GM23338 (cell line): ENCODE measurements at regions not wholly inside any gene's neighbourhood (a gene's known extent, or its start where the extent isn't known, plus 50 kb on each side); places are given as distances from the start of the nearest gene placed in this dataset.

Source experiments
- ATAC-seq: fragments of 200-7000 bp; cut with Tn5 transposase; 3 replicates; pipeline ENCODE4 v1.9.1; 2020
- DNase-seq: peaks from one replicate; pipeline ENCODE4 v3.0.0-alpha.2; 2015; ENCODE audit warnings: low spot score
- H2AFZ ChIP-seq: fragments of 200-600 bp; sonication (generic); 2 replicates; pipeline ENCODE4 v1.8.0; 2016; ENCODE audit warnings: antibody characterized with exemption, mild to moderate bottlenecking, moderate library complexity
- H3F3A ChIP-seq: fragments of 200-600 bp; sonication (generic); replicated peaks from 2 replicates; pipeline ENCODE4 v1.8.0; 2017; ENCODE audit warnings: antibody characterized with exemption, mixed run types, low read depth
- H3K27ac ChIP-seq: fragments of 200-600 bp; sonication (generic); 2 replicates; pipeline ENCODE4 v1.6.1; 2016; ENCODE audit warnings: low read depth
- H3K27me3 ChIP-seq: fragments of 200-600 bp; sonication (generic); 2 replicates; pipeline ENCODE4 v1.8.0; 2016; ENCODE audit warnings: mild to moderate bottlenecking, mixed run types, moderate library complexity; ENCODE audit not compliant: insufficient read depth
- H3K36me3 ChIP-seq: fragments of 200-600 bp; sonication (generic); 2 replicates; pipeline ENCODE4 v1.8.0; 2016; ENCODE audit warnings: mild to moderate bottlenecking; ENCODE audit not compliant: insufficient read depth
- H3K4me1 ChIP-seq: fragments of 200-600 bp; sonication (generic); 2 replicates; pipeline ENCODE4 v1.8.0; 2016; ENCODE audit warnings: mild to moderate bottlenecking, moderate library complexity; ENCODE audit not compliant: insufficient read depth
- H3K4me2 ChIP-seq: fragments of 200-600 bp; sonication (generic); 2 replicates; pipeline ENCODE4 v1.7.1; 2017; ENCODE audit warnings: mixed run types
- H3K4me3 ChIP-seq: fragments of 200-600 bp; sonication (generic); 2 replicates; pipeline ENCODE4 v1.6.1; 2016; ENCODE audit warnings: mixed run types
- H3K79me2 ChIP-seq: fragments of 200-600 bp; sonication (generic); replicated peaks from 2 replicates; pipeline ENCODE4 v1.8.0; 2017; ENCODE audit warnings: mild to moderate bottlenecking; ENCODE audit not compliant: insufficient read depth
- H3K9me2 ChIP-seq: fragments of 200-600 bp; sonication (generic); 2 replicates; pipeline ENCODE4 v1.8.0; 2017; ENCODE audit not compliant: insufficient read depth
- H4K20me1 ChIP-seq: fragments of 200-600 bp; sonication (generic); replicated peaks from 2 replicates; pipeline ENCODE4 v1.8.0; 2017; ENCODE audit warnings: mild to moderate bottlenecking; ENCODE audit not compliant: insufficient read depth
- H3K27ac Mint-ChIP-seq: 2 replicates; pipeline ENCODE4 v1.8.0; 2020; ENCODE audit warnings: inconsistent platforms, mild to moderate bottlenecking, moderate library complexity, mixed read lengths
- H3K27me3 Mint-ChIP-seq: 3 replicates; pipeline ENCODE4 v1.8.0; 2022; ENCODE audit warnings: low read depth, mild to moderate bottlenecking, moderate library complexity, mixed read lengths, inconsistent platforms; ENCODE audit not compliant: insufficient read depth, poor library complexity
- H3K36me3 Mint-ChIP-seq: 3 replicates; pipeline ENCODE4 v1.8.0; 2021; ENCODE audit warnings: low read depth, mild to moderate bottlenecking, inconsistent platforms, moderate library complexity, mixed read lengths
- H3K4me1 Mint-ChIP-seq: 3 replicates; pipeline ENCODE4 v1.8.0; 2020; ENCODE audit warnings: mild to moderate bottlenecking, inconsistent platforms, mixed read lengths
- H3K4me3 Mint-ChIP-seq: 3 replicates; pipeline ENCODE4 v1.8.0; 2021; ENCODE audit warnings: moderate library complexity, mild to moderate bottlenecking, inconsistent platforms, mixed read lengths
- H3K9me3 Mint-ChIP-seq: 3 replicates; pipeline ENCODE4 v1.8.0; 2020; ENCODE audit warnings: moderate library complexity, mild to moderate bottlenecking, inconsistent platforms, mixed read lengths
- CREB1 ChIP-seq: fragments of 250-450 bp; sonication (Bioruptor Pico); IDR thresholded peaks from 2 replicates; pipeline ENCODE4 v1.5.0; 2020; ENCODE audit warnings: low read depth, mild to moderate bottlenecking, moderate library complexity
- EZH2 ChIP-seq: fragments of 200-600 bp; sonication (generic); IDR thresholded peaks from one replicate; pipeline ENCODE4 v1.8.0; 2017; ENCODE audit warnings: antibody characterized with exemption, mild to moderate bottlenecking, low read depth; ENCODE audit not compliant: unreplicated experiment
- EZH2phosphoT487 ChIP-seq: fragments of 200-600 bp; sonication (generic); IDR thresholded peaks from one replicate; pipeline ENCODE4 v1.8.1; 2018; ENCODE audit warnings: antibody characterized with exemption; ENCODE audit not compliant: unreplicated experiment
- JUNB ChIP-seq: IDR thresholded peaks from one replicate; pipeline ENCODE4 v1.6.1; 2016; ENCODE audit warnings: antibody characterized with exemption; ENCODE audit not compliant: unreplicated experiment
- NANOG ChIP-seq: IDR thresholded peaks from 2 replicates; pipeline ENCODE4 v1.6.1; 2016; ENCODE audit warnings: antibody characterized with exemption, borderline replicate concordance
- POLR2AphosphoS5 ChIP-seq: IDR thresholded peaks from 2 replicates; pipeline ENCODE4 v1.6.1; 2016; ENCODE audit warnings: antibody characterized with exemption, low read depth
- STAT1 ChIP-seq: IDR thresholded peaks from one replicate; pipeline ENCODE4 v1.6.1; 2016; ENCODE audit warnings: antibody characterized with exemption; ENCODE audit not compliant: unreplicated experiment
- ZNF114 ChIP-seq: fragments of 250-450 bp; sonication (Bioruptor Pico); IDR thresholded peaks from 2 replicates; pipeline ENCODE4 v1.5.0; 2020; ENCODE audit warnings: mild to moderate bottlenecking, moderate library complexity
- ZNF331 ChIP-seq: fragments of 250-450 bp; sonication (Bioruptor Pico); IDR thresholded peaks from 2 replicates; pipeline ENCODE4 v1.5.0; 2020; ENCODE audit warnings: low read depth, mild to moderate bottlenecking, moderate library complexity
- TF ChIP-seq, protein P1 (sequence below): fragments of 250-450 bp; sonication (Bioruptor Pico); IDR thresholded peaks from 2 replicates; pipeline ENCODE4 v1.5.0; 2020; ENCODE audit warnings: mild to moderate bottlenecking, moderate library complexity
- TF ChIP-seq, protein P2 (sequence below): IDR thresholded peaks from one replicate; pipeline ENCODE4 v1.6.1; 2018; ENCODE audit warnings: antibody characterized with exemption; ENCODE audit not compliant: unreplicated experiment
- TF ChIP-seq, protein P3 (sequence below), 2 experiments: fragments of 200-600 bp in 1 of 2; sonication (generic) in 1 of 2; conservative IDR thresholded peaks; 2 replicates each; pipeline versions ENCODE4 v1.5.1 to v1.6.1; 2016 to 2017; ENCODE audit warnings: antibody characterized with exemption in 2 of 2, low read depth in 2 of 2, mild to moderate bottlenecking in 2 of 2, moderate library complexity in 1 of 2
- TF ChIP-seq, protein P4 (sequence below): IDR thresholded peaks from 2 replicates; pipeline ENCODE4 v1.6.1; 2016; ENCODE audit warnings: antibody characterized with exemption

DNA sequence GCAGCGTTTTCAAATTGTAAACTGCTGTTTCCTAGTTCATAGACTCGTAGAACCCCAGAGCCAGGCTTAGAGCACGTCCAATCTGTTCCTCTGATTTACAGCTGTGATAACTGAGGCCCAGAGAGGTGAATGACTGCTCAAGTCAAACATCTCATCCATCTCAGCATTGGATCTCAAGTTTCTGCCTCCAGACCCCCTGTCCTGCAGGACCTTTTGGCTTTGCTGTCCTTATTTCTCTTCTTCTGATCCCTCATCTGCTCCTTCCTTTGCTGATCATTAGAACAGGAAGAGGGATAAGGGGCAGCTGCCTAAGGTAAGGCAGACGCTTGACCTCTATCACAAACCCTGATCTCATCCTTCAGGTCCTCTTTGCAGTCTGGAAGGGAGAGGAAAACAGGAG lies 58.5 kb upstream of the CREB1 start:
- Histone ChIP-seq H3K27me3 (no peaks in the 10 kb centered on the region), H2AFZ (0 out of 2 replicates have a peak overlapping the region, but pooled peaks have one; percentile 4), H3K9me2 (no peaks in the 10 kb centered on the region), H4K20me1 (no peaks in the 10 kb centered on the region), H3K4me3 (no peak overlapping the region), H3K27ac (no peak overlapping the region), H3K4me1 (peaks cover 17% of the 10 kb centered on the region), H3F3A (0 out of 2 replicates have a peak, but pooled peaks cover 4% of the 10 kb centered on the region), H3K79me2 (no peaks in the 10 kb centered on the region), H3K36me3 (no peaks in the 10 kb centered on the region), H3K4me2 (no peak overlapping the region)
- Mint-ChIP-seq H3K4me3 (no peak overlapping the region), H3K27ac (no peak overlapping the region; the same call in 1 of the 2 replicates), H3K27me3 (no peaks in the 10 kb centered on the region), H3K9me3 (no peaks in the 10 kb centered on the region), H3K36me3 (no peaks in the 10 kb centered on the region), H3K4me1 (peaks cover 39% of the 10 kb centered on the region)
- ATAC-seq: no peak
- DNase-seq: no peak
- TF ChIP-seq, protein P1, sequence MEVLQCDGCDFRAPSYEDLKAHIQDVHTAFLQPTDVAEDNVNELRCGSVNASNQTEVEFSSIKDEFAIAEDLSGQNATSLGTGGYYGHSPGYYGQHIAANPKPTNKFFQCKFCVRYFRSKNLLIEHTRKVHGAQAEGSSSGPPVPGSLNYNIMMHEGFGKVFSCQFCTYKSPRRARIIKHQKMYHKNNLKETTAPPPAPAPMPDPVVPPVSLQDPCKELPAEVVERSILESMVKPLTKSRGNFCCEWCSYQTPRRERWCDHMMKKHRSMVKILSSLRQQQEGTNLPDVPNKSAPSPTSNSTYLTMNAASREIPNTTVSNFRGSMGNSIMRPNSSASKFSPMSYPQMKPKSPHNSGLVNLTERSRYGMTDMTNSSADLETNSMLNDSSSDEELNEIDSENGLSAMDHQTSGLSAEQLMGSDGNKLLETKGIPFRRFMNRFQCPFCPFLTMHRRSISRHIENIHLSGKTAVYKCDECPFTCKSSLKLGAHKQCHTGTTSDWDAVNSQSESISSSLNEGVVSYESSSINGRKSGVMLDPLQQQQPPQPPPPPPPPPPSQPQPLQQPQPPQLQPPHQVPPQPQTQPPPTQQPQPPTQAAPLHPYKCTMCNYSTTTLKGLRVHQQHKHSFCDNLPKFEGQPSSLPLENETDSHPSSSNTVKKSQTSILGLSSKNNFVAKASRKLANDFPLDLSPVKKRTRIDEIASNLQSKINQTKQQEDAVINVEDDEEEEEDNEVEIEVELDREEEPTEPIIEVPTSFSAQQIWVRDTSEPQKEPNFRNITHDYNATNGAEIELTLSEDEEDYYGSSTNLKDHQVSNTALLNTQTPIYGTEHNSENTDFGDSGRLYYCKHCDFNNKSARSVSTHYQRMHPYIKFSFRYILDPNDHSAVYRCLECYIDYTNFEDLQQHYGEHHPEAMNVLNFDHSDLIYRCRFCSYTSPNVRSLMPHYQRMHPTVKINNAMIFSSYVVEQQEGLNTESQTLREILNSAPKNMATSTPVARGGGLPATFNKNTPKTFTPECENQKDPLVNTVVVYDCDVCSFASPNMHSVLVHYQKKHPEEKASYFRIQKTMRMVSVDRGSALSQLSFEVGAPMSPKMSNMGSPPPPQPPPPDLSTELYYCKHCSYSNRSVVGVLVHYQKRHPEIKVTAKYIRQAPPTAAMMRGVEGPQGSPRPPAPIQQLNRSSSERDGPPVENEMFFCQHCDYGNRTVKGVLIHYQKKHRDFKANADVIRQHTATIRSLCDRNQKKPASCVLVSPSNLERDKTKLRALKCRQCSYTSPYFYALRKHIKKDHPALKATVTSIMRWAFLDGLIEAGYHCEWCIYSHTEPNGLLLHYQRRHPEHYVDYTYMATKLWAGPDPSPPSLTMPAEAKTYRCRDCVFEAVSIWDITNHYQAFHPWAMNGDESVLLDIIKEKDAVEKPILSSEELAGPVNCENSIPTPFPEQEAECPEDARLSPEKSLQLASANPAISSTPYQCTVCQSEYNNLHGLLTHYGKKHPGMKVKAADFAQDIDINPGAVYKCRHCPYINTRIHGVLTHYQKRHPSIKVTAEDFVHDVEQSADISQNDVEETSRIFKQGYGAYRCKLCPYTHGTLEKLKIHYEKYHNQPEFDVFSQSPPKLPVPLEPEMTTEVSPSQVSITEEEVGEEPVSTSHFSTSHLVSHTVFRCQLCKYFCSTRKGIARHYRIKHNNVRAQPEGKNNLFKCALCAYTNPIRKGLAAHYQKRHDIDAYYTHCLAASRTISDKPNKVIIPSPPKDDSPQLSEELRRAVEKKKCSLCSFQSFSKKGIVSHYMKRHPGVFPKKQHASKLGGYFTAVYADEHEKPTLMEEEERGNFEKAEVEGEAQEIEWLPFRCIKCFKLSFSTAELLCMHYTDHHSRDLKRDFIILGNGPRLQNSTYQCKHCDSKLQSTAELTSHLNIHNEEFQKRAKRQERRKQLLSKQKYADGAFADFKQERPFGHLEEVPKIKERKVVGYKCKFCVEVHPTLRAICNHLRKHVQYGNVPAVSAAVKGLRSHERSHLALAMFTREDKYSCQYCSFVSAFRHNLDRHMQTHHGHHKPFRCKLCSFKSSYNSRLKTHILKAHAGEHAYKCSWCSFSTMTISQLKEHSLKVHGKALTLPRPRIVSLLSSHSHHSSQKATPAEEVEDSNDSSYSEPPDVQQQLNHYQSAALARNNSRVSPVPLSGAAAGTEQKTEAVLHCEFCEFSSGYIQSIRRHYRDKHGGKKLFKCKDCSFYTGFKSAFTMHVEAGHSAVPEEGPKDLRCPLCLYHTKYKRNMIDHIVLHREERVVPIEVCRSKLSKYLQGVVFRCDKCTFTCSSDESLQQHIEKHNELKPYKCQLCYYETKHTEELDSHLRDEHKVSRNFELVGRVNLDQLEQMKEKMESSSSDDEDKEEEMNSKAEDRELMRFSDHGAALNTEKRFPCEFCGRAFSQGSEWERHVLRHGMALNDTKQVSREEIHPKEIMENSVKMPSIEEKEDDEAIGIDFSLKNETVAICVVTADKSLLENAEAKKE (CRISPR knock-in tag): no peak
- TF ChIP-seq, protein P2, sequence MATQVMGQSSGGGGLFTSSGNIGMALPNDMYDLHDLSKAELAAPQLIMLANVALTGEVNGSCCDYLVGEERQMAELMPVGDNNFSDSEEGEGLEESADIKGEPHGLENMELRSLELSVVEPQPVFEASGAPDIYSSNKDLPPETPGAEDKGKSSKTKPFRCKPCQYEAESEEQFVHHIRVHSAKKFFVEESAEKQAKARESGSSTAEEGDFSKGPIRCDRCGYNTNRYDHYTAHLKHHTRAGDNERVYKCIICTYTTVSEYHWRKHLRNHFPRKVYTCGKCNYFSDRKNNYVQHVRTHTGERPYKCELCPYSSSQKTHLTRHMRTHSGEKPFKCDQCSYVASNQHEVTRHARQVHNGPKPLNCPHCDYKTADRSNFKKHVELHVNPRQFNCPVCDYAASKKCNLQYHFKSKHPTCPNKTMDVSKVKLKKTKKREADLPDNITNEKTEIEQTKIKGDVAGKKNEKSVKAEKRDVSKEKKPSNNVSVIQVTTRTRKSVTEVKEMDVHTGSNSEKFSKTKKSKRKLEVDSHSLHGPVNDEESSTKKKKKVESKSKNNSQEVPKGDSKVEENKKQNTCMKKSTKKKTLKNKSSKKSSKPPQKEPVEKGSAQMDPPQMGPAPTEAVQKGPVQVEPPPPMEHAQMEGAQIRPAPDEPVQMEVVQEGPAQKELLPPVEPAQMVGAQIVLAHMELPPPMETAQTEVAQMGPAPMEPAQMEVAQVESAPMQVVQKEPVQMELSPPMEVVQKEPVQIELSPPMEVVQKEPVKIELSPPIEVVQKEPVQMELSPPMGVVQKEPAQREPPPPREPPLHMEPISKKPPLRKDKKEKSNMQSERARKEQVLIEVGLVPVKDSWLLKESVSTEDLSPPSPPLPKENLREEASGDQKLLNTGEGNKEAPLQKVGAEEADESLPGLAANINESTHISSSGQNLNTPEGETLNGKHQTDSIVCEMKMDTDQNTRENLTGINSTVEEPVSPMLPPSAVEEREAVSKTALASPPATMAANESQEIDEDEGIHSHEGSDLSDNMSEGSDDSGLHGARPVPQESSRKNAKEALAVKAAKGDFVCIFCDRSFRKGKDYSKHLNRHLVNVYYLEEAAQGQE: no peak
- no peak for TF ChIP-seq POLR2AphosphoS5
- no peak for TF ChIP-seq NANOG
- no peak for TF ChIP-seq ZNF114 (CRISPR knock-in tag)
- no peak for TF ChIP-seq STAT1
- no peak for TF ChIP-seq JUNB
- TF ChIP-seq, protein P3, sequence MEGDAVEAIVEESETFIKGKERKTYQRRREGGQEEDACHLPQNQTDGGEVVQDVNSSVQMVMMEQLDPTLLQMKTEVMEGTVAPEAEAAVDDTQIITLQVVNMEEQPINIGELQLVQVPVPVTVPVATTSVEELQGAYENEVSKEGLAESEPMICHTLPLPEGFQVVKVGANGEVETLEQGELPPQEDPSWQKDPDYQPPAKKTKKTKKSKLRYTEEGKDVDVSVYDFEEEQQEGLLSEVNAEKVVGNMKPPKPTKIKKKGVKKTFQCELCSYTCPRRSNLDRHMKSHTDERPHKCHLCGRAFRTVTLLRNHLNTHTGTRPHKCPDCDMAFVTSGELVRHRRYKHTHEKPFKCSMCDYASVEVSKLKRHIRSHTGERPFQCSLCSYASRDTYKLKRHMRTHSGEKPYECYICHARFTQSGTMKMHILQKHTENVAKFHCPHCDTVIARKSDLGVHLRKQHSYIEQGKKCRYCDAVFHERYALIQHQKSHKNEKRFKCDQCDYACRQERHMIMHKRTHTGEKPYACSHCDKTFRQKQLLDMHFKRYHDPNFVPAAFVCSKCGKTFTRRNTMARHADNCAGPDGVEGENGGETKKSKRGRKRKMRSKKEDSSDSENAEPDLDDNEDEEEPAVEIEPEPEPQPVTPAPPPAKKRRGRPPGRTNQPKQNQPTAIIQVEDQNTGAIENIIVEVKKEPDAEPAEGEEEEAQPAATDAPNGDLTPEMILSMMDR (conservative IDR thresholded peaks at IDR 0.05; ENCODE audit: low read depth in 2 of 2): no peak
- no peak for TF ChIP-seq CREB1 (CRISPR knock-in tag)
- no peak for TF ChIP-seq EZH2
- TF ChIP-seq ZNF331: no peak
- TF ChIP-seq EZH2phosphoT487: no peak
- TF ChIP-seq, protein P4, sequence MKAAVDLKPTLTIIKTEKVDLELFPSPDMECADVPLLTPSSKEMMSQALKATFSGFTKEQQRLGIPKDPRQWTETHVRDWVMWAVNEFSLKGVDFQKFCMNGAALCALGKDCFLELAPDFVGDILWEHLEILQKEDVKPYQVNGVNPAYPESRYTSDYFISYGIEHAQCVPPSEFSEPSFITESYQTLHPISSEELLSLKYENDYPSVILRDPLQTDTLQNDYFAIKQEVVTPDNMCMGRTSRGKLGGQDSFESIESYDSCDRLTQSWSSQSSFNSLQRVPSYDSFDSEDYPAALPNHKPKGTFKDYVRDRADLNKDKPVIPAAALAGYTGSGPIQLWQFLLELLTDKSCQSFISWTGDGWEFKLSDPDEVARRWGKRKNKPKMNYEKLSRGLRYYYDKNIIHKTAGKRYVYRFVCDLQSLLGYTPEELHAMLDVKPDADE: no peak
